Limb (tissue), 2 donors: ENCODE measurements at regions not wholly inside any gene's neighbourhood (a gene's known extent, or its start where the extent isn't known, plus 50 kb on each side); places are given as distances from the start of the nearest gene placed in this dataset.

Experiments used
- DNase-seq, 2 donors: peaks; one replicate each; pipeline ENCODE4 v3.0.0-alpha.2; 2016; ENCODE audit errors: extremely low spot score in 2 of 2

- no peak for DNase-seq
These were observed 484.2 kb upstream of the SLITRK1 start for GRCh38 chr13:84366506-84366905.

- no peak for DNase-seq
These were observed 480.5 kb upstream of the SLITRK1 start for GRCh38 chr13:84362777-84363176.

GRCh38 chr13:84360822-84361221 lies 478.5 kb upstream of the SLITRK1 start:
- no peak for DNase-seq

GRCh38 chr13:84358601-84359000 lies 476.3 kb upstream of the SLITRK1 start:
- no peak for DNase-seq

- no peak for DNase-seq
These were observed 470.7 kb upstream of the SLITRK1 start for GRCh38 chr13:84352946-84353345.

GRCh38 chr13:84339456-84339855 lies 457.2 kb upstream of the SLITRK1 start:
- DNase-seq = no peak

GRCh38 chr13:84332346-84332745 lies 450.1 kb upstream of the SLITRK1 start:
- no peak for DNase-seq

- DNase-seq = no peak
These were observed 433.3 kb upstream of the SLITRK1 start for GRCh38 chr13:84315527-84315926.

- DNase-seq = no peak
These were observed 420.8 kb upstream of the SLITRK1 start for GRCh38 chr13:84303035-84303434.

- DNase-seq = no peak
These were observed 415.0 kb upstream of the SLITRK1 start for GRCh38 chr13:84297251-84297650.

GRCh38 chr13:84296401-84296800 lies 414.1 kb upstream of the SLITRK1 start:
- no peak for DNase-seq

GRCh38 chr13:84294576-84294975 lies 412.3 kb upstream of the SLITRK1 start:
- peak in 1 of 2 donors; percentile 15 for DNase-seq

- peak in 1 of 2 donors; percentile 10 for DNase-seq
These were observed 408.1 kb upstream of the SLITRK1 start for GRCh38 chr13:84290386-84290785.

GRCh38 chr13:84279166-84279565 lies 396.9 kb upstream of the SLITRK1 start:
- no peak for DNase-seq

GRCh38 chr13:84272877-84273562 lies 390.7 kb upstream of the SLITRK1 start:
- DNase-seq = no peak

GRCh38 chr13:84265257-84265764 lies 383.0 kb upstream of the SLITRK1 start:
- no peak for DNase-seq

- no peak for DNase-seq
These were observed 381.2 kb upstream of the SLITRK1 start for GRCh38 chr13:84263354-84264069.

GRCh38 chr13:84255226-84255797 lies 373.0 kb upstream of the SLITRK1 start:
- DNase-seq = no peak

GRCh38 chr13:84249463-84249862 lies 367.2 kb upstream of the SLITRK1 start:
- DNase-seq = no peak

GRCh38 chr13:84243340-84243739 lies 361.1 kb upstream of the SLITRK1 start:
- DNase-seq = no peak

GRCh38 chr13:84239032-84239431 lies 356.8 kb upstream of the SLITRK1 start:
- no peak for DNase-seq

GRCh38 chr13:84238381-84238780 lies 356.1 kb upstream of the SLITRK1 start:
- DNase-seq = no peak

- DNase-seq = no peak
These were observed 354.9 kb upstream of the SLITRK1 start for GRCh38 chr13:84237143-84237542.
